H1 (cell line): ENCODE measurements at regions not wholly inside any gene's neighbourhood (a gene's known extent, or its start where the extent isn't known, plus 50 kb on each side); places are given as distances from the start of the nearest gene placed in this dataset.

Source experiments
- ATF3 ChIP-seq: IDR thresholded peaks from 2 replicates; pipeline ENCODE4 v1.6.1; 2011; ENCODE audit warnings: low read depth, mild to moderate bottlenecking, low read length; ENCODE audit not compliant: insufficient read depth
- BACH1 ChIP-seq: IDR thresholded peaks from 2 replicates; pipeline ENCODE4 v1.6.1; 2012; ENCODE audit warnings: low read length, improper control_type of control experiment
- CBX5 ChIP-seq: fragments of 300-800, 300-1000 bp; sonication (generic); IDR thresholded peaks from 2 replicates; pipeline ENCODE4 v1.7.1; 2016; ENCODE audit warnings: antibody characterized with exemption, low read length, low read depth
- CHD1 ChIP-seq: IDR thresholded peaks from 2 replicates; pipeline ENCODE4 v1.6.1; 2012; ENCODE audit warnings: low read depth, low read length, improper control_type of control experiment
- CREB1 ChIP-seq: IDR thresholded peaks from 2 replicates; pipeline ENCODE4 v1.6.1; 2012; ENCODE audit warnings: inconsistent platforms
- HDAC6 ChIP-seq: IDR thresholded peaks from one replicate; pipeline ENCODE4 v1.7.1; 2012; ENCODE audit warnings: low read depth, mild to moderate bottlenecking, inconsistent platforms, low read length, moderate library complexity
- KDM1A ChIP-seq: fragments of 200-600, 300-600 bp; sonication (generic); IDR thresholded peaks from 2 replicates; pipeline ENCODE4 v1.7.1; 2016; ENCODE audit warnings: mild to moderate bottlenecking, low read length, borderline replicate concordance
- KDM5A ChIP-seq: fragments of 200-600 bp; IDR thresholded peaks from 2 replicates; pipeline ENCODE4 v1.7.1; 2012; ENCODE audit warnings: mild to moderate bottlenecking, low read length, inconsistent platforms, mixed read lengths
- PHF8 ChIP-seq: fragments of 200-600 bp; sonication (generic); conservative IDR thresholded peaks from 2 replicates; pipeline ENCODE4 v1.7.1; 2012; ENCODE audit warnings: low read depth, mild to moderate bottlenecking, inconsistent platforms, low read length, moderate library complexity
- TBP ChIP-seq: IDR thresholded peaks from 2 replicates; pipeline ENCODE4 v1.6.1; 2011; ENCODE audit warnings: low read depth, low read length, improper control_type of control experiment
- USF2 ChIP-seq: IDR thresholded peaks from 2 replicates; pipeline ENCODE4 v1.6.1; 2011; ENCODE audit warnings: low read length, improper control_type of control experiment

- TF ChIP-seq ATF3: no peak
- no peak for TF ChIP-seq KDM5A
- TF ChIP-seq KDM1A: no peak
- no peak for TF ChIP-seq USF2
- TF ChIP-seq PHF8: no peak
- no peak for TF ChIP-seq CHD1
- no peak for TF ChIP-seq TBP
- no peak for TF ChIP-seq BACH1
- TF ChIP-seq CBX5: no peak
- TF ChIP-seq CREB1: no peak
- TF ChIP-seq HDAC6: no peak
- TF ChIP-seq, all 59 proteins: peak for 0
Observed at GRCh38 chr16:9241177-9241576, 149.7 kb downstream of the HAPSTR1 start (continued).
